HepG2 (cell line): ENCODE measurements at regions not wholly inside any gene's neighbourhood (a gene's known extent, or its start where the extent isn't known, plus 50 kb on each side); places are given as distances from the start of the nearest gene placed in this dataset.

Experiments
- ATAC-seq: fragments of 200-7000 bp; cut with Tn5 transposase; 3 replicates; pipeline ENCODE4 v1.9.1; 2020; ENCODE audit warnings: mild to moderate bottlenecking, moderate library complexity
- BruUV-seq: library from RNA; stranded (reverse); fragments of 400-500 nt; replicated peaks from 2 replicates; lab custom pipeline; 2021; lab: Mats Ljungman, UMichigan
- CTCF ChIA-PET: fragments of 300-600 bp; formaldehyde crosslinking; extraction: SDS; loops from one replicate; lab custom pipeline; 2021; ENCODE audit warnings: low total read pairs, inconsistent platforms, low intra/inter-chr PET ratio; lab: Yijun Ruan, JAX
- POLR2A ChIA-PET: fragments of 350-600 bp; sonication (Branson Sonifier 250); formaldehyde crosslinking; loops from one replicate; lab custom pipeline; 2020; ENCODE audit warnings: antibody characterized with exemption, inconsistent platforms; lab: Yijun Ruan, JAX
- DNase-seq: peaks from one replicate; pipeline ENCODE4 v3.0.0-alpha.2; 2015; ENCODE audit warnings: low spot score
- FAIRE-seq: peaks from 3 replicates; lab custom pipeline; 2011; peaks lifted over from hg19 to GRCh38; lab: Jason Lieb, UNC
- H2AFZ ChIP-seq: one replicate; pipeline ENCODE4 v1.6.1; 2011; ENCODE audit warnings: low read length, inconsistent platforms
- H3K27ac ChIP-seq: fragments of 300-600 bp; 3 replicates; pipeline ENCODE4 v1.8.0; 2011; ENCODE audit warnings: mixed run types, mild to moderate bottlenecking, mixed read lengths, low read length, inconsistent platforms; ENCODE audit not compliant: insufficient read depth; ENCODE audit errors: extremely low read length
- H3K27me3 ChIP-seq, 2 experiments: fragments of 200-600 bp in 1 of 2; 2 replicates in 1 of 2; 3 replicates in 1 of 2; pipeline versions ENCODE4 v1.6.0 to v1.8.0; 2011; ENCODE audit warnings: low read length in 2 of 2, mild to moderate bottlenecking in 2 of 2, moderate library complexity in 2 of 2, inconsistent platforms in 1 of 2; ENCODE audit not compliant: insufficient read depth in 2 of 2, control insufficient read depth in 1 of 2
- H3K36me3 ChIP-seq, 2 experiments: fragments of 200-600 bp in 1 of 2; replicated peaks in 1 of 2; 2 replicates in 1 of 2; 3 replicates in 1 of 2; pipeline versions ENCODE4 v1.5.1 to v1.8.0; 2011; ENCODE audit warnings: low read length in 2 of 2, inconsistent platforms in 1 of 2; ENCODE audit not compliant: insufficient read depth in 2 of 2, control insufficient read depth in 1 of 2
- H3K4me1 ChIP-seq: 2 replicates; pipeline ENCODE4 v1.5.1; 2012; ENCODE audit warnings: low read length, inconsistent platforms; ENCODE audit not compliant: insufficient read depth
- H3K4me2 ChIP-seq: 2 replicates; pipeline ENCODE4 v1.6.0; 2011; ENCODE audit warnings: low read depth, low read length, inconsistent platforms
- H3K4me3 ChIP-seq, 3 experiments: fragments of 200-600 bp in 1 of 3; sonication (generic), shearing (Covaris generic) in 1 of 3; replicated peaks in 1 of 3; 2 replicates each; pipeline ENCODE4 v1.5.1; 2011 to 2016; ENCODE audit warnings: low read length in 3 of 3, inconsistent platforms in 2 of 3, low read depth in 2 of 3, mild to moderate bottlenecking in 2 of 3, control low read depth in 1 of 3, mixed read lengths in 1 of 3; ENCODE audit not compliant: insufficient read depth in 1 of 3
- H3K79me2 ChIP-seq: one replicate; pipeline ENCODE4 v1.6.1; 2011; ENCODE audit warnings: low read length, inconsistent platforms; ENCODE audit not compliant: insufficient read depth
- H3K9ac ChIP-seq: 2 replicates; pipeline ENCODE4 v1.6.0; 2011; ENCODE audit warnings: mild to moderate bottlenecking, low read depth, low read length, inconsistent platforms; ENCODE audit not compliant: insufficient read depth
- H3K9me3 ChIP-seq: 2 replicates; pipeline ENCODE4 v1.5.1; 2012; ENCODE audit warnings: mild to moderate bottlenecking, low read length
- H4K20me1 ChIP-seq: 2 replicates; pipeline ENCODE4 v1.6.0; 2011; ENCODE audit warnings: inconsistent platforms, mild to moderate bottlenecking, low read length, moderate library complexity; ENCODE audit not compliant: insufficient read depth
- DDIT3 ChIP-seq: sonication (generic); formaldehyde crosslinking; IDR thresholded peaks from 2 replicates; pipeline ENCODE4 v1.4.0; 2020; ENCODE audit warnings: mild to moderate bottlenecking, missing genetic modification reagents
- FOXA3 ChIP-seq: IDR thresholded peaks from 2 replicates; pipeline ENCODE4 v1.6.1; 2016; ENCODE audit warnings: missing genetic modification reagents, missing compliant biosample characterization
- GATAD2A ChIP-seq: IDR thresholded peaks from 2 replicates; pipeline ENCODE4 v1.6.1; 2016
- MAFF ChIP-seq: IDR thresholded peaks from 2 replicates; pipeline ENCODE4 v1.6.1; 2011; ENCODE audit warnings: low read depth, low read length, improper control_type of control experiment
- NFIC ChIP-seq: IDR thresholded peaks from 2 replicates; pipeline ENCODE4 v1.6.1; 2012; ENCODE audit warnings: mild to moderate bottlenecking, low read length, inconsistent platforms
- NR2C2 ChIP-seq: sonication (generic); formaldehyde crosslinking; IDR thresholded peaks from 2 replicates; pipeline ENCODE4 v1.4.0; 2020; ENCODE audit warnings: missing genetic modification reagents, mild to moderate bottlenecking, moderate library complexity, borderline replicate concordance
- PAXIP1 ChIP-seq: sonication (generic); formaldehyde crosslinking; conservative IDR thresholded peaks from 2 replicates; pipeline ENCODE4 v1.4.0; 2020; ENCODE audit warnings: mild to moderate bottlenecking, missing genetic modification reagents, moderate library complexity
- ZFP82 ChIP-seq: sonication (generic); formaldehyde crosslinking; IDR thresholded peaks from 2 replicates; pipeline ENCODE4 v1.5.1; 2020; ENCODE audit warnings: mild to moderate bottlenecking, missing genetic modification reagents, borderline replicate concordance
- ZKSCAN1 ChIP-seq: fragments of 150-350 bp; IDR thresholded peaks from 2 replicates; pipeline ENCODE4 v1.6.1; 2014; ENCODE audit warnings: low read length
- ZNF547 ChIP-seq: sonication (generic); formaldehyde crosslinking; IDR thresholded peaks from 2 replicates; pipeline ENCODE4 v1.5.1; 2020; ENCODE audit warnings: mild to moderate bottlenecking, missing genetic modification reagents
- ZNF619 ChIP-seq: sonication (generic); formaldehyde crosslinking; IDR thresholded peaks from 2 replicates; pipeline ENCODE4 v1.4.0; 2020; ENCODE audit warnings: mild to moderate bottlenecking, missing genetic modification reagents
- ZNF816 ChIP-seq: sonication (generic); formaldehyde crosslinking; IDR thresholded peaks from 2 replicates; pipeline ENCODE4 v1.8.0; 2022; ENCODE audit warnings: missing genetic modification reagents, mild to moderate bottlenecking, borderline replicate concordance
- WGBS: methylation state at CpG from one replicate; pipeline ENCODE4 v1.1.6; 2017; ENCODE audit warnings: low lambda C conversion rate; 5-methylcytosine and 5-hydroxymethylcytosine counted together
- in situ Hi-C: cut with HindIII; loops from 2 replicates; pipeline ENCODE4 v1.10.0; 2017; ENCODE audit warnings: low pct_unique_long_range_greater_than_20kb; ENCODE audit not compliant: extremely low pct_ligation_motif_present
- intact Hi-C: fragments of 100-400 bp; cut with micrococcal nuclease; formaldehyde crosslinking; loops from one replicate; pipeline ENCODE4 v1.10.0; 2022; ENCODE audit not compliant: unreplicated experiment

- TF ChIP-seq PAXIP1 (CRISPR knock-in tag) (peak; percentile 39; the same call in 1 of the 2 replicates), ZNF619 (CRISPR knock-in tag) (no peak), NR2C2 (CRISPR knock-in tag) (no peak), ZFP82 (no peak), GATAD2A (CRISPR knock-in tag) (0 out of 2 replicates have a peak, but pooled peaks have one; percentile 23), FOXA3 (peak; percentile 78)
Observed at GRCh38 chr10:36251068-36251467, 609.0 kb upstream of the FZD8 start (continued).

- H3K9ac ChIP-seq: no peak overlapping the region
- no peak overlapping the region for H2AFZ ChIP-seq
- no peaks in the 10 kb centered on the region for H3K36me3 ChIP-seq
- H3K4me2 ChIP-seq: no peak overlapping the region
- H3K79me2 ChIP-seq: no peaks in the 10 kb centered on the region
- no peak overlapping the region for H3K27ac ChIP-seq
- TF ChIP-seq ZNF547 (CRISPR knock-in tag) (no peak), NFIC (no peak), ZKSCAN1 (no peak), ZNF816 (CRISPR knock-in tag) (no peak), MAFF (no peak), DDIT3 (no peak)
- 0 out of 2 replicates have a peak, but pooled peaks cover 10% of the 10 kb centered on the region for H3K4me1 ChIP-seq
- intact Hi-C loops: no loop called here
- no peaks in the 10 kb centered on the region for H3K9me3 ChIP-seq
- ChIA-PET POLR2A (no interaction called here), CTCF (no interaction called here)
- DNase-seq (no peak), ATAC-seq (no peak), FAIRE-seq (no peak)
- BruUV-seq: no TSS peak
- H4K20me1 ChIP-seq: no peaks in the 10 kb centered on the region
- no peak overlapping the region for H3K4me3 ChIP-seq
- H3K27me3 ChIP-seq: no peaks in the 10 kb centered on the region
- 45% methylated on average over 5 of the region's 5 CpGs for WGBS
- in situ Hi-C loops: no loop called here
Observed at GRCh38 chr10:36248304-36248981, 606.3 kb upstream of the FZD8 start.
